Stomach (tissue), 4 donors: ENCODE measurements at regions not wholly inside any gene's neighbourhood (a gene's known extent, or its start where the extent isn't known, plus 50 kb on each side); places are given as distances from the start of the nearest gene placed in this dataset.

Source experiments
- CTCF ChIP-seq, 7 experiments: fragments of 450-650 bp in 4 of 7; fragments of 200-600 bp in 3 of 7; sonication (generic) in 3 of 7; IDR thresholded peaks; one replicate each; pipeline ENCODE4 v1.5.1; 2016 to 2019; ENCODE audit warnings: antibody characterized with exemption in 7 of 7, control low read depth in 2 of 7, mild to moderate bottlenecking in 1 of 7
- POLR2A ChIP-seq, 4 donors: fragments of 450-650 bp; IDR thresholded peaks; one replicate each; pipeline ENCODE4 v1.6.1; 2016; ENCODE audit warnings: antibody characterized with exemption in 4 of 4, control low read depth in 2 of 4, mild to moderate bottlenecking in 1 of 4, moderate library complexity in 1 of 4
- POLR2AphosphoS5 ChIP-seq, 3 donors: sonication (generic); formaldehyde crosslinking; IDR thresholded peaks; one replicate each; pipeline ENCODE4 v1.6.1; 2016; ENCODE audit warnings: antibody characterized with exemption in 3 of 3

GRCh38 chr7:155879592-155879991, 67.3 kb upstream of the SHH start:
- no peak for TF ChIP-seq POLR2A (IDR thresholded peaks at IDR 0.05)
- TF ChIP-seq CTCF (IDR thresholded peaks at IDR 0.05), result no peak
- no peak for TF ChIP-seq POLR2AphosphoS5 (IDR thresholded peaks at IDR 0.05)
